ENCODE measurements at regions not wholly inside any gene's neighbourhood (a gene's known extent, or its start where the extent isn't known, plus 50 kb on each side); places are given as distances from the start of the nearest gene placed in this dataset.
"Not testable (repeated sequence)": the region's sequence is repeated elsewhere in the genome, so short reads cannot be mapped to it uniquely, and the experiment has no call there.

DNA sequence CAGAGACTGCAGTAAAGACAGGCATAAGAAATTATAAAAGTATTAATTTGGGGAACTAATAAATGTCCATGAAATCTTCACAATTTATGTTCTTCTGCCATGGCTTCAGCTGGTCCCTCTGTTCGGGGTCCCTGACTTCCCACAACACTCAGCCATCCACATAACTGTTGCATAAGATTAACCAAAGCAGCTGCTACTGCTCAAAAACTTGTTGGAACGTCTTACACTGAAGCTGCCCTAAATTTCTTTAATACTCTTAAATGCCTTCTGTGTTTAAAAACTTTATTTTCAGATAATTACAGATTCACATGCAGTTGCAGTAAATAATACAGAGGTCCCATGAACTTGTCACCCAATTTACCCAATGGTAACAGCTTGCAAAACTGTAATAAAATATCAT lies 193.1 kb upstream of the DTNA start:
- not testable (repeated sequence) for TF ChIP-seq POLR2A (IDR thresholded peaks at IDR 0.05); POLR2AphosphoS5 (IDR thresholded peaks at IDR 0.05; ENCODE audit: insufficient read depth in 1 of 2, low read depth in 1 of 2)
- TF ChIP-seq, protein P1, sequence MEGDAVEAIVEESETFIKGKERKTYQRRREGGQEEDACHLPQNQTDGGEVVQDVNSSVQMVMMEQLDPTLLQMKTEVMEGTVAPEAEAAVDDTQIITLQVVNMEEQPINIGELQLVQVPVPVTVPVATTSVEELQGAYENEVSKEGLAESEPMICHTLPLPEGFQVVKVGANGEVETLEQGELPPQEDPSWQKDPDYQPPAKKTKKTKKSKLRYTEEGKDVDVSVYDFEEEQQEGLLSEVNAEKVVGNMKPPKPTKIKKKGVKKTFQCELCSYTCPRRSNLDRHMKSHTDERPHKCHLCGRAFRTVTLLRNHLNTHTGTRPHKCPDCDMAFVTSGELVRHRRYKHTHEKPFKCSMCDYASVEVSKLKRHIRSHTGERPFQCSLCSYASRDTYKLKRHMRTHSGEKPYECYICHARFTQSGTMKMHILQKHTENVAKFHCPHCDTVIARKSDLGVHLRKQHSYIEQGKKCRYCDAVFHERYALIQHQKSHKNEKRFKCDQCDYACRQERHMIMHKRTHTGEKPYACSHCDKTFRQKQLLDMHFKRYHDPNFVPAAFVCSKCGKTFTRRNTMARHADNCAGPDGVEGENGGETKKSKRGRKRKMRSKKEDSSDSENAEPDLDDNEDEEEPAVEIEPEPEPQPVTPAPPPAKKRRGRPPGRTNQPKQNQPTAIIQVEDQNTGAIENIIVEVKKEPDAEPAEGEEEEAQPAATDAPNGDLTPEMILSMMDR (IDR thresholded peaks at IDR 0.05) = not testable (repeated sequence)
